Stimulated activated CD4-positive, alpha-beta T cell treated with anti-CD3 and anti-CD28 coated beads, Interleukin-1b, Interleukin-23, amount 100 ng/mL, for 24 hours (primary cell): ENCODE measurements at regions not wholly inside any gene's neighbourhood (a gene's known extent, or its start where the extent isn't known, plus 50 kb on each side); places are given as distances from the start of the nearest gene placed in this dataset.
"Not testable (repeated sequence)": the region's sequence is repeated elsewhere in the genome, so short reads cannot be mapped to it uniquely, and the experiment has no call there.

Experiments
- DNase-seq, 4 experiments: peaks; one replicate each; pipeline ENCODE4 v3.0.0-alpha.2; 2020; ENCODE audit warnings: low read depth in 4 of 4, low spot score in 1 of 4

GRCh38 chr4:23036503-23036902 lies 343.8 kb downstream of the GBA3 start:
- DNase-seq = no peak

- DNase-seq = no peak
Measured at GRCh38 chr4:23035521-23036056, 342.9 kb downstream of the GBA3 start.

- no peak for DNase-seq
Measured at GRCh38 chr4:23034731-23035130, 342.0 kb downstream of the GBA3 start.

- DNase-seq = no peak
Measured at GRCh38 chr4:23033796-23034195, 341.1 kb downstream of the GBA3 start.

- no peak for DNase-seq
Measured at GRCh38 chr4:23028875-23029274, 336.1 kb downstream of the GBA3 start.

- no peak for DNase-seq
Measured at GRCh38 chr4:23023666-23024065, 330.9 kb downstream of the GBA3 start.

- no peak for DNase-seq
Measured at GRCh38 chr4:23023121-23023520, 330.4 kb downstream of the GBA3 start.

GRCh38 chr4:23022032-23022431 lies 329.3 kb downstream of the GBA3 start:
- DNase-seq = no peak

GRCh38 chr4:23021040-23021439 lies 328.3 kb downstream of the GBA3 start:
- DNase-seq = no peak

- not testable (repeated sequence) for DNase-seq
Measured at GRCh38 chr4:23020399-23020798, 327.7 kb downstream of the GBA3 start.

GRCh38 chr4:23016981-23017380 lies 324.2 kb downstream of the GBA3 start:
- no peak for DNase-seq

GRCh38 chr4:23015821-23016220 lies 323.1 kb downstream of the GBA3 start:
- no peak for DNase-seq

GRCh38 chr4:23009093-23009492 lies 316.4 kb downstream of the GBA3 start:
- DNase-seq = no peak

- DNase-seq = no peak
Measured at GRCh38 chr4:23006756-23007155, 314.0 kb downstream of the GBA3 start.

- no peak for DNase-seq
Measured at GRCh38 chr4:23005691-23006090, 313.0 kb downstream of the GBA3 start.

GRCh38 chr4:23001478-23001877 lies 308.7 kb downstream of the GBA3 start:
- DNase-seq = no peak

GRCh38 chr4:22999419-22999818 lies 306.7 kb downstream of the GBA3 start:
- DNase-seq = no peak

- no peak for DNase-seq
Measured at GRCh38 chr4:22997358-22998224, 304.9 kb downstream of the GBA3 start.

GRCh38 chr4:22991576-22991975 lies 298.8 kb downstream of the GBA3 start:
- no peak for DNase-seq

GRCh38 chr4:22988526-22988925 lies 295.8 kb downstream of the GBA3 start:
- no peak for DNase-seq

GRCh38 chr4:22987870-22988269 lies 295.1 kb downstream of the GBA3 start:
- DNase-seq = no peak

GRCh38 chr4:22986881-22987280 lies 294.1 kb downstream of the GBA3 start:
- DNase-seq = no peak

- DNase-seq = no peak
Measured at GRCh38 chr4:22986262-22986661, 293.5 kb downstream of the GBA3 start.
